ENCODE measurements at regions not wholly inside any gene's neighbourhood (a gene's known extent, or its start where the extent isn't known, plus 50 kb on each side); places are given as distances from the start of the nearest gene placed in this dataset.
"Not testable (repeated sequence)": the region's sequence is repeated elsewhere in the genome, so short reads cannot be mapped to it uniquely, and the experiment has no call there.

GRCh38 chr20:29031262-29031982, 2226.0 kb upstream of the DEFB115 start:
- H3K36me3 ChIP-seq (ENCODE audit: control insufficient read depth, insufficient read depth, low read length); H3K27me3 ChIP-seq (ENCODE audit: control insufficient read depth, insufficient read depth, low read length); FAIRE-seq; DNase-seq (ENCODE audit: low read depth); H3K4me3 ChIP-seq (ENCODE audit: low read depth, low read length): not testable (repeated sequence)

DNA sequence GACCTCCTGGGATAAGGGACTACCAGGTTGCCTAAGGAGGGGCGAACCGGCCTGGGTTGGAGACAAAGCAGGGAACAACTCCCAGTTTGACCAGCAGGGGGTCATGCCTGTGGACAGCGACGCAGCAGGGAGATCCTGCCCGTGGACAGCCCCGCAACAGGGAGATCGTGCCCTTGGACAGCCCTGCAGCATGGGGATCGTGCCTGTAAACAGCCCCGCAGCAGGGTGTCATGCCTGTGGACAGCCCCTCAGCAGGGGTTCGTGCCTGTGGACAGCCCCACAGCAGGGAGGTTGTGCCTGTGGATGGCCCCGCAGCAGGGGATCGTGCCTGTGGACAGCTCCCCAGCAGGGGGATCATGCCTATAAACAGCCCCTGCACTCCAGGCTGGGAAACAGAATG, 2213.2 kb upstream of the DEFB115 start:
- not testable (repeated sequence) for FAIRE-seq; H3K36me3 ChIP-seq (ENCODE audit: control insufficient read depth, insufficient read depth, low read length); H3K27me3 ChIP-seq (ENCODE audit: control insufficient read depth, insufficient read depth, low read length); H3K4me3 ChIP-seq (ENCODE audit: low read depth, low read length); DNase-seq (ENCODE audit: low read depth)

GRCh38 chr20:29050008-29050606, 2207.4 kb upstream of the DEFB115 start:
- H3K36me3 ChIP-seq (ENCODE audit: control insufficient read depth, insufficient read depth, low read length); FAIRE-seq; H3K27me3 ChIP-seq (ENCODE audit: control insufficient read depth, insufficient read depth, low read length); H3K4me3 ChIP-seq (ENCODE audit: low read depth, low read length): not testable (repeated sequence)
- TF ChIP-seq, protein P1, sequence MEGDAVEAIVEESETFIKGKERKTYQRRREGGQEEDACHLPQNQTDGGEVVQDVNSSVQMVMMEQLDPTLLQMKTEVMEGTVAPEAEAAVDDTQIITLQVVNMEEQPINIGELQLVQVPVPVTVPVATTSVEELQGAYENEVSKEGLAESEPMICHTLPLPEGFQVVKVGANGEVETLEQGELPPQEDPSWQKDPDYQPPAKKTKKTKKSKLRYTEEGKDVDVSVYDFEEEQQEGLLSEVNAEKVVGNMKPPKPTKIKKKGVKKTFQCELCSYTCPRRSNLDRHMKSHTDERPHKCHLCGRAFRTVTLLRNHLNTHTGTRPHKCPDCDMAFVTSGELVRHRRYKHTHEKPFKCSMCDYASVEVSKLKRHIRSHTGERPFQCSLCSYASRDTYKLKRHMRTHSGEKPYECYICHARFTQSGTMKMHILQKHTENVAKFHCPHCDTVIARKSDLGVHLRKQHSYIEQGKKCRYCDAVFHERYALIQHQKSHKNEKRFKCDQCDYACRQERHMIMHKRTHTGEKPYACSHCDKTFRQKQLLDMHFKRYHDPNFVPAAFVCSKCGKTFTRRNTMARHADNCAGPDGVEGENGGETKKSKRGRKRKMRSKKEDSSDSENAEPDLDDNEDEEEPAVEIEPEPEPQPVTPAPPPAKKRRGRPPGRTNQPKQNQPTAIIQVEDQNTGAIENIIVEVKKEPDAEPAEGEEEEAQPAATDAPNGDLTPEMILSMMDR (IDR thresholded peaks at IDR 0.05; ENCODE audit: insufficient read depth, low read length, severe bottlenecking) = peak; percentile 21
- DNase-seq (ENCODE audit: low read depth) = peak; percentile 23

GRCh38 chr20:29057866-29058484, 2199.5 kb upstream of the DEFB115 start:
- TF ChIP-seq, protein P1 (IDR thresholded peaks at IDR 0.05; ENCODE audit: insufficient read depth, low read length, severe bottlenecking) = peak; percentile 44
- H3K4me3 ChIP-seq (ENCODE audit: low read depth, low read length); H3K27me3 ChIP-seq (ENCODE audit: control insufficient read depth, insufficient read depth, low read length); H3K36me3 ChIP-seq (ENCODE audit: control insufficient read depth, insufficient read depth, low read length); FAIRE-seq: not testable (repeated sequence)
- peak; percentile 11 for DNase-seq (ENCODE audit: low read depth)

DNA sequence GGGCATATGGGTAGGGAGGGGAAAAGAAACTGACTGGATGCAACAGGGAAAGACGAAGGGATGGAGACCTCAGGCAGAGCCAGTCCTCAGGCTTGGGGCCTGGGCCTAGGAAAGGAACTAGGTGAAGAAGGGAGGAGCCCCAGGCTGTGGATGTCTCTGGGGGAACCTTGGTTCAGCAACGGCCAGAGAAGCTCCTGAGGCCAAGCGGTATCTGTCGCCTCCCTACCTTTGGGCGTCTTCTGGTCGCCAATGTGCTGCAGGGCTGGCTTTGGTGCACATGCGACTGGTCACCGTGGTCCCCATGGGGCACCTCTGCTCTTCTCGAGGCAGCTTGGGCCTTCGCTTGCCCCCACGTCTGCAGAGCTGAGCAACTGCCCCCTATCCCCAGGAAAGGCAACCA, 2195.0 kb upstream of the DEFB115 start:
- not testable (repeated sequence) for H3K36me3 ChIP-seq (ENCODE audit: control insufficient read depth, insufficient read depth, low read length); H3K4me3 ChIP-seq (ENCODE audit: low read depth, low read length); H3K27me3 ChIP-seq (ENCODE audit: control insufficient read depth, insufficient read depth, low read length); FAIRE-seq; DNase-seq (ENCODE audit: low read depth)

GRCh38 chr20:29066341-29066740, 2191.1 kb upstream of the DEFB115 start:
- not testable (repeated sequence) for DNase-seq (ENCODE audit: low read depth); H3K36me3 ChIP-seq (ENCODE audit: control insufficient read depth, insufficient read depth, low read length); H3K4me3 ChIP-seq (ENCODE audit: low read depth, low read length); FAIRE-seq; H3K27me3 ChIP-seq (ENCODE audit: control insufficient read depth, insufficient read depth, low read length)

DNA sequence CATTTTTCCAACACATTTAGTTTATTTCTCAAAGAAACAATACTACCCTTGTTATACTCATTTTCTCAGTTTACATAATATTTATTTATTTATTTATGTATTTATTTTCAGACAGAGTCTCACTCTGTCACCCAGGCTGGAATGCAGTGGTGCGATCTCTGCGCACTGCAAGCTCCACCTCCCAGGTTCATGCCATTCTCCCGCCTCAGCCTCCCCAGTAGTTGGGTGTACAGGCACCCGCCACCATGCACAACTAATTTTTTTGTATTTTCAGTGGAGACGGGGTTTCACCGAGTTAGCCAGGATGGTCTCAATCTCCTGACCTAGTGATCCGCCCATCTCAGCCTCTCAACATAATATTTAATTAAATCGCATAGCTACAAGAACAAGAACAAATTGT, 2183.8 kb upstream of the DEFB115 start:
- FAIRE-seq; H3K27me3 ChIP-seq (ENCODE audit: control insufficient read depth, insufficient read depth, low read length); H3K4me3 ChIP-seq (ENCODE audit: low read depth, low read length); H3K36me3 ChIP-seq (ENCODE audit: control insufficient read depth, insufficient read depth, low read length); DNase-seq (ENCODE audit: low read depth): not testable (repeated sequence)

DNA sequence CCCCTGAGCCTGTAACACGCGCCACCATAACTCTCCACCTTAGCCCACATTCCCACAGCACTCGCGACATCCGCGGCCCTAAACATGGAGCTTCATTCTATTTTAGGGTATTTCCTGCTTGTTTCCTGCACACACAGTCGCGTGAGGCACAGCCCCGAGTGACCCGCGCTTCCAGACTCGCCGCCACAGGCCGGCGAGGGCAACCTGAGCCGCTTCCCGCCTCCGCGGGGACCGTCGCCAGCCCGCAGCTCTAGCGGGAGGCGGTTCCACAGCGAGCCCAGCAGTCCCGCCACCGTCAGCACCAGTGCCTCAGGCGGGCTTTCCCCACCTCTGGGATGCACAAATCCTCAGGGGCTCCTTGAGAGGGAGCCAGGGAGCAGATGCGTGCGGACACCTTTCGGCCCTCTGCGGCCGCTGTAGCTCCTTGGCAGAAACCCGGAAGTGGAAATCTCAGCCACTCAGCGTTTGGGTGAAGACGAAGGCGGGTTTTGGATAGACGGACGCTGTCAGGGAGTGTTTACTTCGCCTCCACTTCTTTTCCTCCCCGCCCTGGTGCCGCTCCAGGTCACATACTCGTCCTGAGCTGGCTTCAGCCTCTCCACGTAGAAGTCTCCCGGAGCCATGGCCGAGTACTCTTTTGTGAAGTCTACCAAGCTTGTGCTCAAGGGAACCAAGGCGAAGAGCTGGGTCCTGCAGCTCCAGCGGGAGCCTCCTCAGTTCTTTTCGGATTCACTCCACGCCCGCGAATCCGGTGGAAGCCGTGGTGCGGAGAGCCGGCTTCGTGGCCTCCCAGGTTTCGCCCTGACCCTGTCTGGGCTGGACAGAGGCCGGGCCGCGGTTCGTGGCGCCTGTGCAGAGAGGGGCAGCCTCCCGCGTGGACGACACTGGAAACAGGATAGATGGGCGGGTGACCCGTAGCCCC, 2177.4 kb upstream of the DEFB115 start:
- peak overlapping the region; percentile 22 for H3K4me3 ChIP-seq (ENCODE audit: low read depth, low read length)
- no peak for FAIRE-seq
- DNase-seq (ENCODE audit: low read depth) = no peak
- TF ChIP-seq, protein P1 (IDR thresholded peaks at IDR 0.05; ENCODE audit: insufficient read depth, low read length, severe bottlenecking) = no peak
- no peaks in the 10 kb centered on the region for H3K36me3 ChIP-seq (ENCODE audit: control insufficient read depth, insufficient read depth, low read length)
- no peaks in the 10 kb centered on the region for H3K27me3 ChIP-seq (ENCODE audit: control insufficient read depth, insufficient read depth, low read length)

DNA sequence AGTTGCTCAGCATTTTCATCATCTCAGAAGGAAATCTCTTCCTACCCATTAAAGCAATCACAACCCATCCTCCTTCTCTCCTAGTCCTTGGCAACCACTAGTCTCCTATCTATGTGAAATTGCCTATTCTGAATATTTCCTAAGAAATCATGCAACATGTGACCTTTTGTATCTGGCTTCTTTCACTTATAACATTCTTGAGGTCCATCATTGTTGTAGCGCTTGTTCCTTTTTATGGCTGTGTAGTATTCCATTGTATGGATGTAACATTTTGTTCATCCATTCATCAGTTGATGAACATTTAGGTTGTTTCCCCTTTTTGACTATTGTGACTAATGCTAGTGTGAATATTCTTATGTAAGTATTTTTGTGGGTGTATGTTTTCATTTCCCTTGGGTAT, 2175.8 kb upstream of the DEFB115 start:
- FAIRE-seq; H3K4me3 ChIP-seq (ENCODE audit: low read depth, low read length); H3K36me3 ChIP-seq (ENCODE audit: control insufficient read depth, insufficient read depth, low read length); H3K27me3 ChIP-seq (ENCODE audit: control insufficient read depth, insufficient read depth, low read length); DNase-seq (ENCODE audit: low read depth): not testable (repeated sequence)
